Neural progenitor cell (in vitro differentiated cells): ENCODE measurements at regions not wholly inside any gene's neighbourhood (a gene's known extent, or its start where the extent isn't known, plus 50 kb on each side); places are given as distances from the start of the nearest gene placed in this dataset.

Experiments used
- CTCF ChIP-seq: fragments of 200-600 bp; sonication (generic); IDR thresholded peaks from 2 replicates; pipeline ENCODE4 v1.5.1; 2017; ENCODE audit warnings: antibody characterized with exemption, mild to moderate bottlenecking
- EZH2 ChIP-seq: fragments of 200-600 bp; sonication (generic); IDR thresholded peaks from 2 replicates; pipeline ENCODE4 v1.6.1; 2017; ENCODE audit warnings: antibody characterized with exemption, mild to moderate bottlenecking, moderate library complexity
- EZH2phosphoT487 ChIP-seq: fragments of 200-600 bp; sonication (generic); IDR thresholded peaks from 2 replicates; pipeline ENCODE4 v1.6.1; 2017; ENCODE audit warnings: antibody characterized with exemption

- TF ChIP-seq EZH2 (no peak), CTCF (no peak), EZH2phosphoT487 (no peak)
Measured at GRCh38 chr11:120024586-120024985, 113.3 kb downstream of the TRIM29 start.
